Nucleus accumbens (tissue), 56 donors: ENCODE measurements at regions not wholly inside any gene's neighbourhood (a gene's known extent, or its start where the extent isn't known, plus 50 kb on each side); places are given as distances from the start of the nearest gene placed in this dataset.
"Not testable (repeated sequence)": the region's sequence is repeated elsewhere in the genome, so short reads cannot be mapped to it uniquely, and the experiment has no call there.

ENCODE experiments used
- DNase-seq, 56 donors: peaks; one replicate each; lab custom pipeline; 2025; lab: John Stamatoyannopoulos, UW

DNA sequence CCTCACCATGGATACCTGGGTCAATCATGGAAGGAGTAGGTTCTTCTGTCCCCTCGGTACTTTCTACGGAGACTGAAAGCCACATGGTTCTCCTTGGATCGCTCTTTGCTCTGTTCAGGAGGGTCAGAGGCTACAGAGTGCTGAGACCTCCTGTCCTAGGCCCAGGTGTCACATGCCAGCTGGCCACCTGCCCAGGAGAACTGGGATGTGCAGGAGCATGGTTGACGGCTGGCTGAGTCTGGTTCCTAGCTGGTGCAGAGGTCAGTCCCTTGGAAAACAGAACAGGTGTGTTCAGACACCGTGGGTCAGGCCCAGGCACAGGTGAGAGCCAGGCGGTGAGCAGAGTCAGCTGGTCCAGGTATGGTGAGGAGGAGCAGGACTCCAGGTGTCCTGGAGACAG lies 416.3 kb downstream of the IRX1 start:
- DNase-seq, result no peak

GRCh38 chr5:4013106-4013898 lies 417.7 kb downstream of the IRX1 start:
- no peak for DNase-seq

DNA sequence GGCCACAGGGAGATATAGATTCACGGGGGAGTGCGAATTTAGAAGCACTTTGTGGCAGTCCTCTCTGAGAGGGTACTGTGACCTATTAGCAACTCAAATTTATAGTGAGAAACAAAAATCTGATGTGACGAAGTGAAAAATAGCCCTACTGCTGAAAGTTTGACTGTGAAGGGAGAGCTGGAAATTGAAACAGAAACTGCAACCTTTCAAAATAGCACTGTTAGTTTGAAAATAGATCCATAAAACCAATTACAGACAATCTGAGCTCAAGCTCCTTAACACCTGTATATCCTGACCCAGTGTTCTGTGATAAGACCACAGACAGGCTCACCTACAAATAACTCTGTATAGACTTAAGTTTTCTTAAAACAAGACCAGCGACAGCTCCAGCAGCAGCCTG lies 420.1 kb downstream of the IRX1 start:
- no peak for DNase-seq

DNA sequence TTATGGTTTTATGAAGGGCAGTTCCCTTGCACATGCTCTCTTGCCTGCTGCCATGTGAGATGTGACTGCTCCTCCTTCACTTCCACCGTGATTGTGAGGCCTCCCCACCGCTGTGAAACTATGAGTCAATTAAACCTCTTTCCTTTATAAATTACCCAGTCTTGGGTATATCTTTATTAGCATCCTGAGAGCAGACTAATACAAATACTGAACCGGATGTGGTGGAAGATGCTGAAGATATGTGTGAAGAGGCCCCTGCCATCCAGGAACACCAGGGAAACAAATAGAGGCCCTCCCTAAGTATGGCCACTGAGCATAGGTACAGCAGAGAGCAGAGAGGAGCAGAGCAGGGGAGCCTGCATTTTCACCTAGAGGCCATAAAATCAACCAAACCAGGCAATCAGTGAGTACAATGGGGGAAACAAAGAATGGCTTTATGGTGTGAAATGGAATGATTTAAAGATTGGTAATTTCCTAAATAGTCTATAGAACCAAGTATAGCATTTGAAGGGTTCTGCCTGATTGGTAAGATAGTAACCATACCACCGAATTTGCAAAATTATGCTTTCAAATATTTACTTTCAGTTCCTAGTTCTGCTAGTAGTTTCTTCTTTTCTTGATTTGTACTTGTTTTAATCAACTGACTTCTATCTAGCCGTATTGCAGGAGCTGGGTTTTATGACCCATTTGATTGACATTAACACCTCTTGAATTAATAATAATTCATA lies 421.6 kb downstream of the IRX1 start:
- DNase-seq, result no peak

GRCh38 chr5:4018007-4018406 lies 422.4 kb downstream of the IRX1 start:
- DNase-seq, result no peak

GRCh38 chr5:4019009-4019769 lies 423.6 kb downstream of the IRX1 start:
- no peak for DNase-seq

DNA sequence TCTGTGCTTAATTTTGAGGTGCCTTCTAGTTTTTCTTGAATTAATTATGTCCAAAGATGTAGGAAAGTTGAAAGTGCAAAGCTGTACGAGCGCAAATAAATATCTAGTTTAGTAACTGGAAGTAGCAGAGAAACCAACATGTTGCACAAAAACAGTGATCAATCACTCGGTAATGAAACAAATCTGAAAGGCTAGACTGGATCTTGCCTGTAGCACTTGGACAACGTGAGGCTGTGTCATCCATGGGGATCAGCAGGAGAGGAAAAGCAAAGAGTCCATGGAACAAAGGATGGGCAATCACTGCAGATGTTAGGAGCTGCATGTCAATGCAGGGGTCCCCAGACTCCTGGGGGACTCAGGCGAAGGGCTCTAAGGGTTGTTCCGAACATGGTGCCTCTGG lies 424.2 kb downstream of the IRX1 start:
- no peak for DNase-seq

DNA sequence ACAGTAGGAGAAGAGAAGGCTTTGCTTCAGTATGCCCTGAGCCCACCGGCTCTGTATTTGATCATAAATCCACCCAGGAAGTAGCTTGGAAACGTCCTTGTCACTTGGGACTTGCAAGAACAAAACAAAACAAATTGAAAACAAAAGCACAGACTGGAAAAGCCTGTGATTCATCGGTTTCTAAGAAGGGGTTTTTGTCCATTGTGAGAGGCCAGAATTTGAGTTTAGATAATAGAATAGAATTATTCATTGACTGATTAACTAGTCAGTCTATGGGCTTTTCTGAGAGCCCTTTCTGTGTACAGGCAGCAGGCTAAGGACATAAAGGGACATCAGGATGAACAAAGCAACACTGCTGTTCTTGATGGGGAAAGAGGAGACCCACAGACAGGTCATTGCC lies 424.8 kb downstream of the IRX1 start:
- peak in 2 of 56 donors; percentile 39 to 46 for DNase-seq

- no peak for DNase-seq
Observed at GRCh38 chr5:4022056-4022670, 426.5 kb downstream of the IRX1 start.

GRCh38 chr5:4023091-4023752 lies 427.6 kb downstream of the IRX1 start:
- DNase-seq, result no peak

DNA sequence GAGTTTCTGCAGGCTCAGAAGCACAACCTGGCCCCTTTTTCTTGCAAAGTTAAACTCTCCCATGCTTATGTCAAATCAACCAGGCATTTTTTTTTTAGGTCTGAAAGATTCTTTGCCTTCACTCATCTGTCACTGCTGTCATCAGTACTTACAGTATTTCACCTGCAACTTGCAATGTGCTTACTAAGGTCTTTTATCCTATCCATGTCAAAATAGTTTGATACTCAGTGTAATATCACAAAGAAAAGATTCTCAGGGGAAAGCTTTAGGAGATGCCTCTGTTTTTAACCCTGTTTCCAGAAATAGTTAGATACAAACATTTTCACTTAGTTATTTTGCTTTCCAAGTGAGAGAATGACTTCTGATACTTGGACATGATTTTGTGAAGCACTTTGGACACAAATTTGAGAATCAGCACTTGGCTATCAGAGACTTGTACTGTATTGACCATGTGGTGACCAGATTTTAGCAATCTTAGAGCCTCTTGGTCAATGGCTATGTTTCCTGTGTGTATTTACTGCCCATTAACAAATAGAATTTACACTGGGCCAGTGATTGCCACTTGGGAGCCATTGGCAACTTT lies 428.2 kb downstream of the IRX1 start:
- DNase-seq, result no peak

DNA sequence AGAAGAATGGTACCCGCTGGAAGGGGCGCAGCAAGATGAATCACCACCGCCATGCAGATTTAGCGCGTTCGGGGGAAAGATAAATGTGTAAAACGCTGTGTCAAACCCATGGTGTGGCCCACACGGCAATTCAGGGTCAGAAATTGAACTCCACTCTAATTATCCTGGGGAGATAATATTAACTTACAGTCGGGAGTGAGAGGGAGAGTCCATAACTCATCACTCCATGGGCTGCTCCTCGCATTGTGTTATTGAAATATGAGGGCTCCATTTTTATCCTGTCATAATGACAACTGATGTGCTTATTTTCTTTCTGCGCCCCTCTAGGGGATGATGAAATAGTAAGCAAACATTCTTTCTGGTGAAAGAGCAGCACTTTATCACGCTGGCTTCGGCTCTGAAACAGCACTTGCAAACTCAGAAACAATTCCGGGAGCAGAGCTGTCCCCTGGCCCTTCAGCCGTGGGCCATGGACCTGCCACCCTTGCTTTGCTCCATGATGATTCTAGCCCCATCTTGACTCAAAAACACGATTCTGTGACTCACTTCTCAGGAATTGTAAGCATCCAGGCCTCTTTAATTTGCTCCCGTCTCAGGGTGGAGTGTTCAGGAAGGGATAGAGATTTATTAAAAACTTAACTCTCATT lies 431.6 kb downstream of the IRX1 start:
- no peak for DNase-seq

DNA sequence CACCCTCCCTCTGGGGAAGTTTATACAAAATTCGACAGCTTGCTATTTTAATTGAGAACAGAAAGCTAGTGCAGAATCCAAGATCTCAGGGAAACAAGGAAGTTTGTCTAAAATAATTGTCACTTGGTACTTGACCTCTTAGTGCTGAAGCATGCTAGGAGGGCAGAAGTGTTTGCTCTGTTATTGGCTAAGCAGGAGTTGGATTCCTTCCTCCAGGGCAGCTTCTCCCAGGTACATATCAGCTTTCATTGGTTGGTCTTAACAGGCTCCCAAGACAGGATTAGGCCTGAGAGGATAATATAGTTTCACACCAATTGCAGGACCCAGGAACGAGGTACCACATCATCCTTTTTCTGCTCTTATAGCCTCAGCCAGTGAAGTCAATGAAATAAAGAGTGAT lies 432.8 kb downstream of the IRX1 start:
- no peak for DNase-seq

GRCh38 chr5:4033546-4033945 lies 437.9 kb downstream of the IRX1 start:
- not testable (repeated sequence) for DNase-seq

DNA sequence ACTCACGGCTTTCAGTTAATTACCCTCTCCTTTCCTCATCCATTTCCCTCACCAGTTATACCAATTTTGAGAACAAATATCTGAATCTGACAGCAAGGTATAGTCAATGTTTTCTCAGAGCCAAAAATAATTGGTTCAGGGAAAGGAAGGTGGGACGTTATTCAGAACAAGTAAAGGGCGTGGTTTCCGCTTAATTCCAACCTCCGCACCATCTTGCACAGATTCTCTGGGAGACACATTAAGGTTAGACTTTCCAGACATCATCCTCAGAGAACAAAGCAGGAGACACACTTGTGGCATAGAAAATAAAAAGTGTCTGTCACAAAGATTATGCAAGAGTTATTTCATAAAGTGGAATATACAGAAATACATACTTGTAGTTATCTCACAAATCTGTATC lies 441.2 kb downstream of the IRX1 start:
- peak in 2 of 56 donors; percentile 7 to 13 for DNase-seq

DNA sequence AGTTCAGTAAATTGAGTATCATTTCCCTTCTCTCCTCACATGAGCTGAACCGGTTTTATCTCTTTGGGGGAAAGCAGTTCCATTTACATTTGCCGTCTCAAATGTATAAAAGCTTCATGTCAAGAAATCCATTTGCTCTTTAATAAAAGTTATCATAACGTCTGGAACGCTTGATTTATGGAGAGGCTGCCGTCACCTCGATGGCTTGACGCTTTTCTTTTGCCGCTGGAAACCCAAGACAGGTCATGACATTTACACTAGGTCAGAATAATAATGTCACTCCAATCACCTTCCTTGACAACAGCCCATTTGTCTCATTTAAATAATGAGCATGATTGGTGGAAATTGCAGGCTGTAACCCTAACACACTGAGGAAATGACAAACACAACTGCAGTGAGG lies 443.4 kb downstream of the IRX1 start:
- no peak for DNase-seq

- DNase-seq, result no peak
Observed at GRCh38 chr5:4042311-4042710, 446.7 kb downstream of the IRX1 start.

DNA sequence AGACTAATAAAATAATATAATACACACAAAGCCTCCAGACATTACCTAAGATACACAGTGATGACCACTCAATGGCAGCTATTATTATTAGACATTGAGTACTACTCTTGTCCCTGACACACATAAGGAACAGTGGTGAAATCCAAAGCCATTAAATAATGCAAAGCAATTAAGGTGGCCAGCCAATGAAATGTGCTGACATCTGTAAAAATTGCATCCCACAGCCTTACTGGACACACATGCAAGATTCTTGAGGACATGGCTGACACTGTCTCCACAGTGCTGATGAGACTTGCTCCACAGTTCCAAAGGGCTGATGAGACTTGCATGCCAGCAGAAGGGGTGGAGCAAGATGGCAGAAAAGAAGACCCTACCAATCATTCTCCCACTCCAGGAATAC lies 447.5 kb downstream of the IRX1 start:
- DNase-seq, result no peak

- no peak for DNase-seq
Observed at GRCh38 chr5:4044881-4045280, 449.2 kb downstream of the IRX1 start.

DNA sequence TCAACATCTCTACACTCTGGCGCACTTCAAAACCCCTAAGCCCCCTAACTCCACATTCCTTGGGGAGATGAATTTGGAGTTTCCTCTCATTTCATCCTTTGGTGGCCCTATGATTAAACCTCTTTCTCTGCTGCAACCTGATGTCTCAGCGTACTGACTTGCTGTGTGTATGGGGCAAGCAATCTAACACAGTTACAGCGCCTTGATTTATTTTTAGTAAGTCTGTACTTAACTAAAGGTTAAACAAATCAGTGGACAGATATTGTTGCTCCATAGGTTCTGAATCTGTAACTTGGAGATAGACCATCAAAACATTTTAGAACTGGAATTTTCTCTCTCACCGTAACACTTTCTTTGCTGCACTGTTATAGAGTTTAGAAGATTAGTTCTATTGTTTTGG lies 452.8 kb downstream of the IRX1 start:
- DNase-seq, result no peak
